Lower leg skin (tissue), 3 donors: ENCODE measurements at regions not wholly inside any gene's neighbourhood (a gene's known extent, or its start where the extent isn't known, plus 50 kb on each side); places are given as distances from the start of the nearest gene placed in this dataset.

Experiments used
- CTCF ChIP-seq, 3 donors: fragments of 450-650 bp; IDR thresholded peaks; one replicate each; pipeline ENCODE4 v1.5.1; 2016; ENCODE audit warnings: antibody characterized with exemption in 3 of 3, mild to moderate bottlenecking in 3 of 3, moderate library complexity in 2 of 3
- POLR2A ChIP-seq, 2 donors: fragments of 450-650 bp; IDR thresholded peaks; one replicate each; pipeline ENCODE4 v1.6.1; 2016 to 2017; ENCODE audit warnings: antibody characterized with exemption in 2 of 2, mild to moderate bottlenecking in 1 of 2, moderate library complexity in 1 of 2

GRCh38 chr20:57957411-57958049 lies 247.7 kb upstream of the PMEPA1 start:
- TF ChIP-seq POLR2A (IDR thresholded peaks at IDR 0.05) (no peak), CTCF (IDR thresholded peaks at IDR 0.05) (no peak)
